Suppressor macrophage treated with lipopolysaccharide for 4 hours (primary cell): ENCODE measurements at regions not wholly inside any gene's neighbourhood (a gene's known extent, or its start where the extent isn't known, plus 50 kb on each side); places are given as distances from the start of the nearest gene placed in this dataset.
A peak's percentile ranks its signal among the peaks of the same experiment; 100 is the strongest.
"Not testable (repeated sequence)": the region's sequence is repeated elsewhere in the genome, so short reads cannot be mapped to it uniquely, and the experiment has no call there.

Experiments
- DNase-seq: peaks from one replicate; pipeline ENCODE4 v3.0.0-alpha.2; 2020

DNA sequence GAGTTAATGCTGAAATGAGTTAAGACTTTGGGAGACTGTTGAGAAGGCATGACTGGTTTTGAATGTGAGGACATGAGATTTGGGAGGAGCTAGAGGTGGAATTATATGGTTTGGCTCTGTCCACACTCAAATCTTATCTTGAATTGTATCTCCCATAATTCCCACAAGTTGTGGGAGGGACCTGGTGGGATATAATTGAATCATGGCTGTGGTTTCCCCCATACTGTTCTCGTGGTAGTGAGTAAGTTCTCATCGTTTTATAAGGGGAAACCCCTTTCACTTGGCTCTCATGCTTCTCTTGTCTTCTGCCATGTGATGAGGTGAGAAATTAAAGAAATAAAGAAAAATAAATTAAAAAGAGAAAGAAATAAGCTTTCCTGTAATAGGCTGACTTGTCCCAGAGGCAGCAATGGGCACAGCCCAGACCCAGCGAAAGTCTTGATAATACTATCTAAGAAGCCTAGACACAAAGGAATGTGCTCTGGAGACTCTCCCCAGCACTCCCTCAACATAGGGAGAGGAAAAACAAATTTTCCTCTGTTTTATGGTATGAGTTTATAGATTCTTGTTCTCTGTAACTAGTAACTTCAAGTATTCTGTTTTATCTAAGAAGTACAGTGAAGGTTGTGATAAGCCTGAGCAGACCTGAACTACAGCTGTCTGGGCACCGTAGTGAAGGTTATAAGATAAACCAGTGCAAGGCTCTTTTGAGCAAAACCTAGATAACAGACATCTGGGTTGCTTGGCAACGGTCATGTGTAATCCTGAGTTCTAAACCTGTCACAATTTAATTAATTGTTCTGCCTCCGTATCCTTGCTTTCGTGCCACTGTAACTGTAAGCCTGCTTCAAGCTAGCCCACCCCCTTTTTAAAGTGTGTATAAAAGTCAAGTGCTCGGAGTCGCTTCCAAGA lies 88.9 kb upstream of the ECI2 start:
- peak; percentile 23 for DNase-seq

DNA sequence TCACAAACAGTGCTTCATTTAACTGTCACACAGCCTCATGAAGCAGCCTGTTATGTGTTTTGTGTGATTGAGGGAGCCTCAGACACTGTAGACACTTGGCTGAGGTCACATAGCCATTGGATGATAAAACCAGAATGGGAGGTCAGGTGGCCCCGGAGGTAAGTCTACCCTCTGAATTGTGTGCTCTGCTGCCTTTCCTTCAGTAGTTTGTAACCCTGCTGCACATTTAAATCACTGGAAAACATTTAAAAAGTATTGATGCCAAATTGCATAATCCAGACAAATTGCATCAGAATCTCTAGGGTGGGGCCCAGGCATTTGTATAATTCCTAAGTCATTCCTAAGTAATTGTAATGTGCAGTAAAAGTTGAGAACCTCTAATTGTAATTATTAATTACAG lies 85.2 kb upstream of the ECI2 start:
- DNase-seq = no peak

DNA sequence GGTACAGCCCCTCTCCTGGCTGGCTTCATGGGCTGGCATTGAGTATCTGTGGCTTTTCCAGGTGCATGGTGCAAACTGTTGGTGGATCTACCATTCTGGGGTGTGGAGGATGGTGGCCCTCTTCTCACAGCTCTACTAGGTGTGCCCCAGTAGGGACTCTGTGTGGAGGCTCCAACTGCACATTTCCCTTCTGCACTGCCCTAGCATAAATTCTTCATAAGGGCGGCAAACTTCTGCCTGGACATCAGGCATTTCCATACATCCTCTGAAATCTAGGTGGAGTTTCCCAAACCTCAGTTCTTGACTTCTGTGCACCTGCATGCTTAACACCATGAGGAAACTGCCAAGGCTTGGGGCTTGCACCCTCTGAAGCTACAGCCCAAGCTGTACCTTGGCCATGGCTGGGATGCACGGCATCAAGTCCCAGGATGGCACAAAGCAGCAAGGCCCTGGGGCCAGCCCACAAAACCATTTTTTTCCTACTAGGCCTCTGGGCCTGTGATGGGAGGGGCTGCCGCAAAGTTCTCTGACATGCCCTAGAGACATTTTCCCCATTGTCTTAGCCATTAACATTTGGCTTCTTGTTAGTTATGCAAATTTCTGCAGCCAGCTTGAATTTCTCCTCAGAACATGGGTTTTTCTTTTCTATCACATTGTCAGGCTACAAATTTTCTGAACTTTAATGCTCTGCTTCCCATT lies 83.4 kb upstream of the ECI2 start:
- DNase-seq = not testable (repeated sequence)

DNA sequence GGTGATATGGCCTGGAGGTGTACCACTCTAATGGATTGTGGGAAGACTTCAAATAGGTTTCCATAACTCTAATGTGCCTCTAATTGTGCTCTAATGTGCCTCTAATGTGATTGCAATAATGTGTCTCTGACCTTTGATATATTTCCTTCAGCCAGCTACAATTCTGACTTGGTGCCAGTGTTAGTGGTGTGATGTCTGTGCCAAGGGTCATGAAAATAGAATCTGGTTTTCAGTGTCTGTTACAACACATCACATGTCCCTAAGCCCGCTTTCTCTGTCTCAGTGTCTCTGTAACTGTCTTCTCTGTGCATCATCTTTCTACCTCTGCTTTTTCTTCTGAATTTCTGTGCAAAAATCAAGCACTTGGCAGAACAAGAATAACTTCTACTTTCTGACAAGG lies 77.2 kb upstream of the ECI2 start:
- no peak for DNase-seq

DNA sequence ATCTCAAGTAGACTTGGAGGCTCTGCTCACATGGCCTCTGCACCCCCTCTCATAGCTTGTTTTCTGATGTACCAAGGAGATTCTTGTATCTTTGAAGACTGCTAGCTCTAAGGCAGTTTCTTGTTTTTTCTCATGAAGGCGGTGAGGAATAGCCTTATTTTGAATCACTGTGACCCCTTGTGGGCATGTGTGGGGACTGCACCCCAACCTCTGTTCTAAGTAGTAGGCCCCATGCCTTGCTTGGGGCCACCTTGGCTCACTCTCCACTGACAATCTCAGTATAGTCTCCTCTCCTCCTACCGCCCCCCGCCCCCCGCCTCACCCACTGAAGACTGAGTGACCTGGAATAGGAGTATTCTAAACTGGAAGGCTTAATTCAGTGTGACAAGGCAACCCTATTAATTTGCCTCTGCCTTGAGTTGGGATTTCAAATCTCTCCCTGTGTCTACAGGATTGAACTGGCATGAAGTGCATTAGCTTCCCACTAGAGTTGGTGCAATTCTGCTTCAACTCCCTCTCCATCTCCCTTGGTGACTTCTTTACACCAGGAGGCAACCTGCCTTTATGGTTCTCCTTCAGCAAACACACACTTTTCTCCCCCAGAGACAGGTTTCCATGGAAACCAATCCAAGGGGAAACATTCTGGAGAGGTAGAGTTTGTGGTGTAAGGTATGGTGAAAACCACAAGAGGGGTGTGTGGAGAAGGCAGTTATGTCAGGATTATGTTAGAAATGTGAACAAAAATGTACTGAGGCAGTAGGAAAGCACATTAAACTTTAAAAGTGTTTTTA lies 75.4 kb upstream of the ECI2 start:
- peak; percentile 57 for DNase-seq

DNA sequence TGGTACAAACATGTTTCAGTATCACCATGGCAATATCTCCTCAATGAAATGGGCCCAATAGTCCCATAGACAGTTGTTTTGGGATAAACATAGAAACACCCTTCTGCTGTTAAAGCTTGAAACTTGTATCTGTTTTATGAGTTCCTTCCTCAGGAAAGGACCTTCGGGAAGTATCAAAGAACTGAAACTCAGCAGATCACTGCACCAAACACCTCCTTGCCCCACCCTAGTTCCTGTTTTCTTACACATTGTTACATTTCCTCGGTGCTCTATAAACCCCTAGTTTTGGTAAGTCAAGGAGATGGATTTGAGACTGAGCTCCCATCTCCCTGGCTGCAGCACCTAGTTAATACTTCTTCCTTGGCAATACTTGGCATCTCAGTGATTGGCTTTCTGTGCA lies 73.8 kb upstream of the ECI2 start:
- peak; percentile 19 for DNase-seq

DNA sequence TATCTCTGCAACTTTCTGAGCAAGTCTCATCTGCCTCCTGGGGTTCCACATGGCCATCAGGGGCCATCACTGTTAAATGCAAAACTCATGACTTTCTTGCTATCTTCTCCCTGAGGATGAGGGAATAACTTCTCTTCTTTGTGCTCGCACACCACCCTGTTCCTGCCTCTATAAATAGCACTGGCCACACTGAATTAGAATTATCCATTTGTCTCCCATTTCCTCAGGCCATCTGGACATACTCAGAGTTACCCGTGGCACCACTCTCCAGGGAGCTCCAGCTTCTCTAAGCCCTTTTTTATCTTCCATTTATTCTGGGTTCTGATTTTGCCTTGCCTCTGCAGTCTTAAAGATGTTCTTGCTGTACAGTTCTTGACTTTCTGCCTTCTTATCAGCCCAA lies 72.8 kb upstream of the ECI2 start:
- DNase-seq = no peak

DNA sequence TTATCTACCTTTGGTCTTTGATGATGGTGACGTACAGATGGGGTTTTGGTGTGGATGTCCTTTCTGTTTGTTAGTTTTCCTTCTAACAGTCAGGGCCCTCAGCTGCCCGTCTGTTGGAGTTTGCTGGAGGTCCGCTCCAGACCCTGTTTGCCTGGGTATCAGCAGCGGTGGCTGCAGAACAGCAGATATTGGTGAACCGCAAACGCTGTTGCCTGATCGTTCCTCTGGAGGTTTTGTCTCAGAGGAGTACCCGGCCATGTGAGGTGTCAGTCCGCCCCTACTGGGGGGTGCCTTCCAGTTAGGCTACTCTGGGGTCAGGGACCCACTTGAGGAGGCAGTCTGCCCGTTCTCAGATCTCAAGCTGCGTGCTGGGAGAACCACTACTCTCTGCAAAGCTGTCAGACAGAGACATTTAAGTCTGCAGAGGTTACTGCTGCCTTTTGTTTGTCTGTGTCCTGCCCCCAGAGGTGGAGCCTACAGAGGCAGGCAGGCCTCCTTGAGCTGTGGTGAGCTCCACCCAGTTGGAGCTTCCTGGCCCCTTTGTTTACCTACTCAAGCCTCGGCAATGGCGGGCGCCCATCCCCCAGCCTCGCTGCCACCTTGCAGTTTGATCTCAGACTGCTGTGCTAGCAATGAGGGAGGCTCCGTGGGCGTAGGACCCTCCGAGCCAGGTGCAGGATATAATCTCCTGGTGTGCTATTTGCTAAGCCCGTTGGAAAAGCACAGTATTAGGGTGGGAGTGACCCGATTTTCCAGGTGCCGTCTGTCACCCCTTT lies 68.5 kb upstream of the ECI2 start:
- DNase-seq = not testable (repeated sequence)

DNA sequence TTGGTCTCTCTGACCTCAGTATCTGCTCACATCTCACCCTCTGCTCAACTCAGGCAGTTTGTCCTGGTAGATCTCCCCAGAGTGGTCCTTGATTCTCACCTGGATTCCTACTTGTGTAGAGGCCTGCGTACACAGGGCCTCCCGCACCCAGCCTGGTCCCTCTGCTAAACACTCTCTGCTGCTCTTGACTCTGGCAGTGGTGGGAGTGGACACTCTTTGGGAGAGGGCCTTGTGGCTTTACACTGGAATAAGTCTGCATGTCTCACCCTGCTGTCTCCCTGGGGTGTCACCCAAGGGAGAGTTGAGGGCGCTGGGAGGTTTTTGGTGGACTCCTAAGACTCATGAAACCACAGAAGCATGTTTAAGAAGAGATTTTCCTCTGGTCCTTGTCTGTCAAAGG lies 57.3 kb upstream of the ECI2 start:
- DNase-seq = no peak

DNA sequence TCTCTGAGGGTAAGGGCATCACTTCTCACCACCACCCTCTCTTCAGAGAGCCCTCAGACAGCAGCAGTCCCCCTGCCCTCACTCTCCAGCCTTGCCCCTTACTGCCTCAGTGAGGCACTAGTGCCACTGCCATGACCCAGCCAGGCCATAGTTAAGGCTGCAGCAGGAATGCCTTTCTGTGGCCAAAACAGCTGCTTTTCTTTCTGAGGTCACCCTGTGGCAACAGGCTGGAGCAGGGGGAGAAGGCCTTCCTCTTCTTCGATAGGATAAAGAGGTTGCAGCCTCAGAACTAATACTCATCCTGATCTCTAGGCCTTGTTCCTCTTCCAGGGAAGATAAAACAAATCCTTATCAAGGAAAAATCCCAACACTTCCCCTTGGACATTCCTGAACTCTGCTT lies 56.8 kb upstream of the ECI2 start:
- no peak for DNase-seq

DNA sequence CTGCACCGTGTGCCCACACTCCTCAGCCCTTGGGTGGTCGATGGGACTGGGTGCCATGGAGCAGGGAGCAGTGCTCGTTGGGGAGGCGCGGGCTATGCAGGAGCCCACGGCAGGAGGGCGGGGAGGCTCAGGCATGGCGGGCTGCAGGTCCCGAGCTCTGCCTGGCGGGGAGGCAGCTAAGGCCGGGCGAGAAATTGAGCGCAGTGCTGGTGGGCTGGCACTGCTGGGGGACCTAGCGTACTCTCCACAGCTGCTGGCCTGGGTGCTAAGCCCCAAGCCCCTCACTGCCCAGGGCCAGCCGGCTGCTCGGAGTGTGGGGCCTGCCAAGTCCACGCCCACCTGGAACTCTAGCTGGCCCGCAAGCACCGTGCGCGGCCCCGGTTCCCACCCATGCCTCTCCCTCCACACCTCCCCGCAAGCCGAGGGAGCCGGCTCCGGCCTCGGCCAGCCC lies 55.9 kb upstream of the ECI2 start:
- DNase-seq = no peak

DNA sequence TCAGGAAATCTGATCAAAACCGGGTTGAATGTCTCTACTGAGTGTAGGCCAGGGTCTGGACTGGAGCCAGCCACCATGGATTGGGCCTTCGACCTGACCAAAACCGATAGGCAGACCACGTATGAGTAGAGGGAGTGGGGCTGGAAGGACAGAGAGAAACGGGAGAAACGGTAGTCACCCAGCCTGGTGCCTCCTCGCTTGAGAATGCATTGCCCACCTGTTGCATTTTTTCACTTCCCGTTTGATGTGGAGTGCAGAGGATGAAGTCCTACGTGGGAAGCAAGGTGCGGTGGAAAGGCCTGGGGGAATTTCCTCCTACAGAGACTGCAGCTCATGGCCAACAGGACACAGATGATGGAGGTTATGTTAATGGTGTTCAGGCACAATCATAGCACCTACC lies 53.9 kb upstream of the ECI2 start:
- DNase-seq = no peak

DNA sequence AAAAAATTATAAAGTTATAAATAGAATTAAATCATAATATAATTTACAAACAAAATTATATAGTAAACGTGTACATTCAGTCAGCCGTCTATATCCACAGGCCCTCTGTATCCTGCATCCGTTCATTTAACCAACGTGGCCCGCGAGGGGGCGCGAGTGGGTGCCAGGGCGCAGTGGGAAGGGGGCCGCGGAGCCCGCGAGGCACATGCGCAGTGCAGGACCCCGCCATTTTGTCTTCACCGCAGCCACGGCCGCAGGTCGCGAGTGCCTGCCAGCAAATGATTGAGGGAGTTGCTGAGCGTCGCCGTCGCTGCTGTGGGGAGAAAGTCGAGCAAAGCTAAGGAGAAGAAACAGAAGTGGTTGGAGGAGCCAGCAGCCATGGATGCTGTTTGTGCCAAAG lies 53.4 kb upstream of the ECI2 start:
- DNase-seq = no peak

DNA sequence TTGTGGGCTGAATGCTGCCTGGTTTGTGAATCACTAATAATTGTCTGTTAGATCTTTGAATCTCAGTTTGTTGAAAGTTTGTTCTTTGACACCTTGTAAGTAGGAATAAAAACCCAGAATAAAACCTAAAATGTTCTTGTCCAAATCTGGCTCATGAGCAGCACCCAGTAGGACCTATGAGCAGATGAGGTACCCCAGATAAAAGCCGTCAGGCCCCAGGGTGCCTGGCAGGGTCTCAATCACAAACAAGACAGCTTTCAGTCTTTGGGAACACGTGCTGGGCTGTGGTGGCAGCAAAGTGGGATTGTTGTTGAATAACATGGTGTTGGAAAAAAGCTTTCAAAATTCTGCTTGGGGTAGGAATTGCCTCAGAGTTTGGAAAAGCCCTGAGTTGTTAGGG lies 52.1 kb upstream of the ECI2 start:
- no peak for DNase-seq

DNA sequence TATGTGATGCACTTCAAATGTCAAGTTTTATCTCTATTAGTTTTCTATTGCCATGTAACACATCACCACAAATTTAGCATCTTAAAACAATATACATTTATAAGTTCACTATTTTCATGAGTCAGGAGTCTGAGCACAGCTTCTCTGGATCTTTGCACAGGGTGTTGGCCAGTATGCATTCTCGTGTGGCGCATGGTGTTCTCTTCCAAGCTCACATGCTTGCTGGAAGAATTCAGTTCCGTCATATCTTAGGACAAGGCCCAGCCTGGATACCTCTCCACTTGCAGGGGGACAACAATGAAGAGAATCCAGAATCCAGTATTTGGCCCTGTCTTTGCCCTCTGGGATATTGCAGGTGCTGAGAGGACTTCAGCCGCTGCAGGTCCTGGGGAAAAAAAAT lies 51.0 kb upstream of the ECI2 start:
- DNase-seq = no peak

DNA sequence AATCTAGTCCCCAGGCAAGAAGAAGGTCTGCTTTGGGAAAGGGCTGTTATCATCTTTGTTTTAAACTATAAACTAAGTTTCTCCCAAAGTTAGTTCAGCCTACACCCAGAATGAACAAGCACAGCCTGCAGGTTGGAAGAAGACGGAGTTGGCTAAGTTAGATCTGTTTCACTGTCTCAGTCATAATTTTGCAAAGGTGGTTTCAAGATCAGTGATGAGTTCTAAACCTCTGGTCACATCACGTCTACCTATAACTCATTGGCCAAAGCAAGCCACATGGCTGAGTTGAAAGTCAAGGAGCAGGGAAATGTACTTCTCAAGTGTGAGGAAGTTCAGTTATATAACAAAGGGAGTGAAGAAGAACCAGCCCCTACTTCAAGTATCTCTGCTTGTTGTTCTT lies 50.5 kb upstream of the ECI2 start:
- DNase-seq = no peak

DNA sequence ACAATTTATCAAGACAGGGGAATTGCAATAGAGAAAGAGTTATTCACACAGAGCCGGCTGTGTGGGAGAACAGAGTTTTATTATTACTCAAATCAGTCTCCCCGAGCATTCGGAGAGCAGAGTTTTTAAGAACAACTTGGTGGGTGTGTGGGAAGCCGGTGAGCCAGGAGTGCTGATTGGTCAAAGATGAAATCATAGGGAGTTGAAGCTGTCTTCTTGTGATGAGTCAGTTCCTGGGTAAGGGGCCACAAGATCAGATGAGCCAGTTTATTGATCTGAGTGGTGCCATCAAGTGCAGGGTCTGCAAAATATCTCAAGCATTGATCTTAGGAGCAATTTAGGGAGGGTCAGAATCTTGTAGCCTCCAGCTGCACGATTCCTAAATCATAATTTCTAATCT lies 50.0 kb upstream of the ECI2 start:
- DNase-seq = no peak
